ENCODE measurements at regions not wholly inside any gene's neighbourhood (a gene's known extent, or its start where the extent isn't known, plus 50 kb on each side); places are given as distances from the start of the nearest gene placed in this dataset.

DNA sequence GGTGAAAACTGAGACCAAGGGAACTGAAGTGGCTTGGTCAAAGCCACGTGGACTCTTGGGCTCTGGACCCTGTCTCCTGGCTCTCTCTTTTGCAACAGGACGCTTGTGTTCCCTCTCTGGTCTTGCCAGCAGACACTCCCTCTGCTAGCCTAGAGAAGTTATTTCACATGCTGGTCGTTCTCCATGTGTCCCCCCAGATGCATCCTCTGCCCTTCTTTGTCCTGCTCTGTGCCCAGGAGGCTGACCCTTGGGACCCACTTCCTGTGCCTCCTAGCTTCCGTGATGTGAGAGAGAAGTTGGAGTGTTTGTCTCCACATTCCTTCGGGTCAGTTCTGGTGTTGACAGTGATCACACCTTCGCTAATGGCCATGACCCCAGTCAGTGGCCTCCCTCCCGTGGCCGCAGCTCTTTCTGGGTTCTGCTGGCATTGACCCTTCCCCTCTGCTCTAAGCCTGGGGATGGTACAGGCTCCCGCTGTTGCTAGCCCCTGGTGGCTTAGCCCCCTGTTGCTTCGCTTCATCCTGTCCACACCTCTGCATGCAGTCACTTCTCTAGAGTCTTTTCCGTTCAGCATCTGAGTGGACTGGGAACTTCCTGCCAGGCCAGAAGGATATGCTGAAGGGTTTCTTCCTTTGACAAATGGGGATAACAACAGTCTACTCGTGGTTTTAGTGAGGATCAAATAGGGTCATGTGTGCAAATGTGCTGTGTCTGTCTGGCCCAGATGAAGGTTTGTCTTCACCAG is 70.1 kb upstream of the BMP2 start (continued):
- TF ChIP-seq RNF219 (CRISPR knock-in tag; IDR thresholded peaks at IDR 0.05), result no peak
- TF ChIP-seq, protein P1, sequence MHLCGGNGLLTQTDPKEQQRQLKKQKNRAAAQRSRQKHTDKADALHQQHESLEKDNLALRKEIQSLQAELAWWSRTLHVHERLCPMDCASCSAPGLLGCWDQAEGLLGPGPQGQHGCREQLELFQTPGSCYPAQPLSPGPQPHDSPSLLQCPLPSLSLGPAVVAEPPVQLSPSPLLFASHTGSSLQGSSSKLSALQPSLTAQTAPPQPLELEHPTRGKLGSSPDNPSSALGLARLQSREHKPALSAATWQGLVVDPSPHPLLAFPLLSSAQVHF (CRISPR knock-in tag; IDR thresholded peaks at IDR 0.05), result no peak
- TF ChIP-seq NR0B2 (CRISPR knock-in tag; IDR thresholded peaks at IDR 0.05), result no peak
- TF ChIP-seq ZSCAN12 (CRISPR knock-in tag; IDR thresholded peaks at IDR 0.05), result no peak
- no peak for TF ChIP-seq GMEB2 (CRISPR knock-in tag; IDR thresholded peaks at IDR 0.05; ENCODE audit: low read depth)
- TF ChIP-seq ATF1 (CRISPR knock-in tag; IDR thresholded peaks at IDR 0.05), result no peak
- peak; percentile 68 for TF ChIP-seq RXRA (CRISPR knock-in tag; IDR thresholded peaks at IDR 0.05)
- no peak for TF ChIP-seq USF2 (IDR thresholded peaks at IDR 0.05; ENCODE audit: low read depth, low read length)
- TF ChIP-seq USF2 (CRISPR knock-in tag; IDR thresholded peaks at IDR 0.05; ENCODE audit: borderline replicate concordance), result no peak
- TF ChIP-seq MAFG (CRISPR knock-in tag; IDR thresholded peaks at IDR 0.05), result no peak
- TF ChIP-seq GZF1 (CRISPR knock-in tag; IDR thresholded peaks at IDR 0.05), result no peak
- no peak for TF ChIP-seq ATM (IDR thresholded peaks at IDR 0.05; ENCODE audit: borderline replicate concordance)
- TF ChIP-seq ARNT (IDR thresholded peaks at IDR 0.05), result no peak
- no peak for TF ChIP-seq ZNF296 (CRISPR knock-in tag; conservative IDR thresholded peaks at IDR 0.05)
- TF ChIP-seq, protein P2, sequence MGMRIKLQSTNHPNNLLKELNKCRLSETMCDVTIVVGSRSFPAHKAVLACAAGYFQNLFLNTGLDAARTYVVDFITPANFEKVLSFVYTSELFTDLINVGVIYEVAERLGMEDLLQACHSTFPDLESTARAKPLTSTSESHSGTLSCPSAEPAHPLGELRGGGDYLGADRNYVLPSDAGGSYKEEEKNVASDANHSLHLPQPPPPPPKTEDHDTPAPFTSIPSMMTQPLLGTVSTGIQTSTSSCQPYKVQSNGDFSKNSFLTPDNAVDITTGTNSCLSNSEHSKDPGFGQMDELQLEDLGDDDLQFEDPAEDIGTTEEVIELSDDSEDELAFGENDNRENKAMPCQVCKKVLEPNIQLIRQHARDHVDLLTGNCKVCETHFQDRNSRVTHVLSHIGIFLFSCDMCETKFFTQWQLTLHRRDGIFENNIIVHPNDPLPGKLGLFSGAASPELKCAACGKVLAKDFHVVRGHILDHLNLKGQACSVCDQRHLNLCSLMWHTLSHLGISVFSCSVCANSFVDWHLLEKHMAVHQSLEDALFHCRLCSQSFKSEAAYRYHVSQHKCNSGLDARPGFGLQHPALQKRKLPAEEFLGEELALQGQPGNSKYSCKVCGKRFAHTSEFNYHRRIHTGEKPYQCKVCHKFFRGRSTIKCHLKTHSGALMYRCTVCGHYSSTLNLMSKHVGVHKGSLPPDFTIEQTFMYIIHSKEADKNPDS (CRISPR knock-in tag; IDR thresholded peaks at IDR 0.05), result no peak
- peak; percentile 87; the same call in 1 of the 2 replicates for TF ChIP-seq ZNF775 (CRISPR knock-in tag; IDR thresholded peaks at IDR 0.05; ENCODE audit: borderline replicate concordance)
- TF ChIP-seq ZNF570 (CRISPR knock-in tag; IDR thresholded peaks at IDR 0.05; ENCODE audit: borderline replicate concordance), result no peak
- no peak for TF ChIP-seq ZNF879 (CRISPR knock-in tag; IDR thresholded peaks at IDR 0.05)
- no peak for TF ChIP-seq FIP1L1 (IDR thresholded peaks at IDR 0.05; ENCODE audit: borderline replicate concordance, insufficient read depth, low read depth, low read length)
- no peak for TF ChIP-seq NONO (IDR thresholded peaks at IDR 0.05)
- no peak for TF ChIP-seq NONO (CRISPR knock-in tag; conservative IDR thresholded peaks at IDR 0.05)
- TF ChIP-seq ZNF546 (CRISPR knock-in tag; conservative IDR thresholded peaks at IDR 0.05), result no peak
